ENCODE measurements at regions not wholly inside any gene's neighbourhood (a gene's known extent, or its start where the extent isn't known, plus 50 kb on each side); places are given as distances from the start of the nearest gene placed in this dataset.

DNA sequence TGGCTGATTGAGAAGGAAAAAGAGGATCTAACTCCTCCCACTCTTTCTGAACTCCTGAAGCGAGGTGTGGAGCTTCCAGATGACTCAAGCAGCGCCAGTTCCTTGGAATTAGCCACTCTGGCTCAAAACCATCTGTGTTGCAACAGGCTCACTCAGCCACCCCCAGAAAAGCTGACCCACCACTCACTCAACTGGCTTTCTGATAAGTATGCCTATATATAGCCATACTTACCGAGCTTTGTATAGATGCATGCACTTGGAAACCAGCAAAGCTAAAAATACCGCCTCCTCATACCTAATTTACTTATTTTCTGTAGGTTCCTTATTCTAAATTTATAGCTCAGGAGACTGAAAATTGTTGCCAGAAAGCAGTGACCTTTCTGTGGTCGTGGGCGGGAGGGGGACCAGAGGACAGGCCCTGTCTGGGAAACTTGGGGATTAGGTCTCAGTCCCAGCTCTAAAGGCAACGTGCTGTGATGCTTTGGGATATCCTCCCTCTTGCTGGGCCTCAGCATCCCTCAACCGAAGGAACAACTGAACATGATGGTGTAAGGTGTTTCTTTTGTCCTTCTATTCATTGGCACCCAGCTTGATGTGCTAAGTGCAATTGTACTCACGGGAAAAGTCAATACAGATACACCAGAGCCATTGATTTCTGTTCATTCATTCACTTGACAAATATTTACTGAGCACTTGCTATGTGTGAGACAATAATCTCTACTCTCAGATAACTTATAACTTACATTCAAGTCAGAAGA lies 65.7 kb downstream of the NENF start:
- TF ChIP-seq POLR2A (IDR thresholded peaks at IDR 0.05), result no peak
- TF ChIP-seq, protein P1, sequence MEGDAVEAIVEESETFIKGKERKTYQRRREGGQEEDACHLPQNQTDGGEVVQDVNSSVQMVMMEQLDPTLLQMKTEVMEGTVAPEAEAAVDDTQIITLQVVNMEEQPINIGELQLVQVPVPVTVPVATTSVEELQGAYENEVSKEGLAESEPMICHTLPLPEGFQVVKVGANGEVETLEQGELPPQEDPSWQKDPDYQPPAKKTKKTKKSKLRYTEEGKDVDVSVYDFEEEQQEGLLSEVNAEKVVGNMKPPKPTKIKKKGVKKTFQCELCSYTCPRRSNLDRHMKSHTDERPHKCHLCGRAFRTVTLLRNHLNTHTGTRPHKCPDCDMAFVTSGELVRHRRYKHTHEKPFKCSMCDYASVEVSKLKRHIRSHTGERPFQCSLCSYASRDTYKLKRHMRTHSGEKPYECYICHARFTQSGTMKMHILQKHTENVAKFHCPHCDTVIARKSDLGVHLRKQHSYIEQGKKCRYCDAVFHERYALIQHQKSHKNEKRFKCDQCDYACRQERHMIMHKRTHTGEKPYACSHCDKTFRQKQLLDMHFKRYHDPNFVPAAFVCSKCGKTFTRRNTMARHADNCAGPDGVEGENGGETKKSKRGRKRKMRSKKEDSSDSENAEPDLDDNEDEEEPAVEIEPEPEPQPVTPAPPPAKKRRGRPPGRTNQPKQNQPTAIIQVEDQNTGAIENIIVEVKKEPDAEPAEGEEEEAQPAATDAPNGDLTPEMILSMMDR (IDR thresholded peaks at IDR 0.05), result no peak

Data from uterus (tissue), 2 donors.